RWPE1 (cell line): ENCODE measurements at regions not wholly inside any gene's neighbourhood (a gene's known extent, or its start where the extent isn't known, plus 50 kb on each side); places are given as distances from the start of the nearest gene placed in this dataset.
A peak's percentile ranks its signal among the peaks of the same experiment; 100 is the strongest.

Experiments used
- CTCF ChIA-PET: fragments of 350-600 bp; sonication (Branson Sonifier 250); formaldehyde crosslinking; extraction: SDS; loops from one replicate; lab custom pipeline; 2021; lab: Yijun Ruan, JAX
- POLR2A ChIA-PET: fragments of 400-600 bp; formaldehyde crosslinking; extraction: SDS; loops from one replicate; lab custom pipeline; 2020; ENCODE audit warnings: antibody characterized with exemption; ENCODE audit not compliant: low non-redundant PET; lab: Yijun Ruan, JAX
- DNase-seq: peaks from one replicate; pipeline ENCODE4 v3.0.0; 2012; ENCODE audit warnings: low spot score
- H3K27ac ChIP-seq: fragments of 450-650 bp; 2 replicates; pipeline ENCODE4 v1.5.1; 2017
- CTCF ChIP-seq: fragments of 450-650 bp; conservative IDR thresholded peaks from 2 replicates; pipeline ENCODE4 v1.5.1; 2017; ENCODE audit warnings: low read depth, mild to moderate bottlenecking

- no peak for TF ChIP-seq CTCF
- ChIA-PET POLR2A (no interaction called here), CTCF (no interaction called here)
- H3K27ac ChIP-seq = no peak overlapping the region
- no peak for DNase-seq
Measured at GRCh38 chr2:6355886-6356761, 509.6 kb downstream of the CMPK2 start.

- POLR2A ChIA-PET = interaction anchor here (0.5 kb wide), 1 partner anchor 391 kb away, joined by 3 read pairs; no protein-coding TSS in a partner anchor
- H3K27ac ChIP-seq = no peak overlapping the region
- TF ChIP-seq CTCF = no peak
- DNase-seq = no peak
- CTCF ChIA-PET = interaction anchor here (0.6 kb wide), 1 partner anchor 397 kb away, joined by 5 read pairs; no protein-coding TSS in a partner anchor
Measured at GRCh38 chr2:6358546-6358945, 507.2 kb downstream of the CMPK2 start.

- CTCF ChIA-PET = interaction anchor here (0.6 kb wide), 2 partner anchors 396 to 743 kb away, joined by 4 to 5 read pairs; no protein-coding TSS in a partner anchor
- POLR2A ChIA-PET = interaction anchor here (0.5 kb wide), 1 partner anchor 391 kb away, joined by 3 read pairs; no protein-coding TSS in a partner anchor
- DNase-seq = no peak
- no peak overlapping the region for H3K27ac ChIP-seq
- TF ChIP-seq CTCF = no peak
Measured at GRCh38 chr2:6358985-6359384, 506.7 kb downstream of the CMPK2 start.

GRCh38 chr2:6359964-6360363 lies 505.7 kb downstream of the CMPK2 start:
- no peak for TF ChIP-seq CTCF
- DNase-seq = no peak
- peak overlapping the region; percentile 59 for H3K27ac ChIP-seq
- POLR2A ChIA-PET = no interaction called here
- CTCF ChIA-PET = no interaction called here

GRCh38 chr2:6362671-6363450 lies 502.8 kb downstream of the CMPK2 start:
- ChIA-PET CTCF (no interaction called here), POLR2A (interaction anchor here (0.6 kb wide), 1 partner anchor 11 kb away, joined by 3 read pairs; no protein-coding TSS in a partner anchor)
- no peak overlapping the region for H3K27ac ChIP-seq
- DNase-seq = no peak
- TF ChIP-seq CTCF = no peak

GRCh38 chr2:6368281-6368680 lies 497.4 kb downstream of the CMPK2 start:
- TF ChIP-seq CTCF = no peak
- ChIA-PET CTCF (no interaction called here), POLR2A (no interaction called here)
- no peak for DNase-seq
- no peak overlapping the region for H3K27ac ChIP-seq
